ENCODE measurements at regions not wholly inside any gene's neighbourhood (a gene's known extent, or its start where the extent isn't known, plus 50 kb on each side); places are given as distances from the start of the nearest gene placed in this dataset.

DNA sequence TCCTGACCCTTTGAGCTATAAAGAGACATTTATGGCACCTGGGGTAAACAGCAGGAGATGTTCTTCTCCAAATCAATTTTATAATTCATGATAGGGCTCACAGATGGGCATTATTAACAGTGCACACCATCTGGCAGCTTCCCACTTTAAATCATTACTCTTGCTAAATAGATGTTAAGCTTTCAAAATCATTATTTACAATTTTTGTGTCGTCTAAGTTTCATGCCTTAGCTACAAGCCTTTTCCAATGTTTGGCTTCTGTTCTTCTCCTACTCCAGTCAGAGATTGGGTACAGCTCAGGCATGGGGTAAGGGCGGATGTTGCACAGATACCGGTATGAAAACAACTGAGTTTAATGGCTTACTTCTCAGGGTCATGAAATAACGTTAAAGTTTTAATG, 120.9 kb upstream of the PFN2 start:
- intact Hi-C loops (cut with micrococcal nuclease) = no loop called here
- H4K20me1 ChIP-seq (ENCODE audit: control insufficient read depth, insufficient read depth, low read length, poor library complexity, severe bottlenecking) = no peaks in the 10 kb centered on the region
- Mint-ChIP-seq H3K27ac (no peak overlapping the region), H3K9me3 (ENCODE audit: insufficient read depth) (no peaks in the 10 kb centered on the region), H3K27me3 (peaks cover 10% of the 10 kb centered on the region), H3K4me3 (no peak overlapping the region), H3K4me1 (no peaks in the 10 kb centered on the region)
- H2AFZ ChIP-seq (ENCODE audit: insufficient read depth, low read depth, low read length, poor library complexity, severe bottlenecking) = no peak overlapping the region
- DNase-seq (no peak), ATAC-seq (ENCODE audit: low read depth) (no peak)
- no peaks in the 10 kb centered on the region for H3K79me2 ChIP-seq (ENCODE audit: control insufficient read depth, insufficient read depth, low read length)
- no peaks in the 10 kb centered on the region for H3K36me3 ChIP-seq (replicated peaks in 1 of 2; ENCODE audit: control extremely low read depth in 1 of 2, control insufficient read depth in 1 of 2, extremely low read depth in 1 of 2, insufficient read depth in 2 of 2, low read length in 1 of 2)
- H3K4me2 ChIP-seq (replicated peaks; ENCODE audit: low read depth, low read length, poor library complexity, severe bottlenecking) = no peak overlapping the region
- no peak overlapping the region for H3K9ac ChIP-seq (ENCODE audit: low read length)
- TF ChIP-seq, protein P1, sequence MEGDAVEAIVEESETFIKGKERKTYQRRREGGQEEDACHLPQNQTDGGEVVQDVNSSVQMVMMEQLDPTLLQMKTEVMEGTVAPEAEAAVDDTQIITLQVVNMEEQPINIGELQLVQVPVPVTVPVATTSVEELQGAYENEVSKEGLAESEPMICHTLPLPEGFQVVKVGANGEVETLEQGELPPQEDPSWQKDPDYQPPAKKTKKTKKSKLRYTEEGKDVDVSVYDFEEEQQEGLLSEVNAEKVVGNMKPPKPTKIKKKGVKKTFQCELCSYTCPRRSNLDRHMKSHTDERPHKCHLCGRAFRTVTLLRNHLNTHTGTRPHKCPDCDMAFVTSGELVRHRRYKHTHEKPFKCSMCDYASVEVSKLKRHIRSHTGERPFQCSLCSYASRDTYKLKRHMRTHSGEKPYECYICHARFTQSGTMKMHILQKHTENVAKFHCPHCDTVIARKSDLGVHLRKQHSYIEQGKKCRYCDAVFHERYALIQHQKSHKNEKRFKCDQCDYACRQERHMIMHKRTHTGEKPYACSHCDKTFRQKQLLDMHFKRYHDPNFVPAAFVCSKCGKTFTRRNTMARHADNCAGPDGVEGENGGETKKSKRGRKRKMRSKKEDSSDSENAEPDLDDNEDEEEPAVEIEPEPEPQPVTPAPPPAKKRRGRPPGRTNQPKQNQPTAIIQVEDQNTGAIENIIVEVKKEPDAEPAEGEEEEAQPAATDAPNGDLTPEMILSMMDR (IDR thresholded peaks at IDR 0.05) = no peak
- no peak for TF ChIP-seq EZH2 (IDR thresholded peaks at IDR 0.05; ENCODE audit: borderline replicate concordance, insufficient read depth, low read depth, low read length, poor library complexity, severe bottlenecking)
- H3K27me3 ChIP-seq (replicated peaks in 1 of 4; ENCODE audit: control extremely low read depth in 1 of 4, control insufficient read depth in 3 of 4, insufficient read depth in 4 of 4, low read length in 3 of 4) = no peaks in the 10 kb centered on the region
- POLR2A ChIA-PET = no interaction called here
- WGBS (ENCODE audit: insufficient coverage) = 87% methylated on average over 3 of the region's 4 CpGs
- no peaks in the 10 kb centered on the region for H3K4me1 ChIP-seq (ENCODE audit: control insufficient read depth in 2 of 2, insufficient read depth in 2 of 2, low read length in 2 of 2)
- H3K9me3 ChIP-seq (ENCODE audit: control extremely low read depth in 1 of 3, control insufficient read depth in 2 of 3, insufficient read depth in 1 of 3, low read length in 2 of 3) = peaks cover 0 to 1% (median 0%) of the 10 kb centered on the region in 3 donors
- H3K4me3 ChIP-seq (ENCODE audit: control extremely low read depth in 1 of 5, extremely low read depth in 1 of 5, insufficient read depth in 1 of 5, low read depth in 2 of 5, low read length in 4 of 5) = no peak overlapping the region
- no peak overlapping the region for H3K27ac ChIP-seq (ENCODE audit: low read length in 2 of 2)
- CTCF ChIA-PET = no interaction called here

DNA sequence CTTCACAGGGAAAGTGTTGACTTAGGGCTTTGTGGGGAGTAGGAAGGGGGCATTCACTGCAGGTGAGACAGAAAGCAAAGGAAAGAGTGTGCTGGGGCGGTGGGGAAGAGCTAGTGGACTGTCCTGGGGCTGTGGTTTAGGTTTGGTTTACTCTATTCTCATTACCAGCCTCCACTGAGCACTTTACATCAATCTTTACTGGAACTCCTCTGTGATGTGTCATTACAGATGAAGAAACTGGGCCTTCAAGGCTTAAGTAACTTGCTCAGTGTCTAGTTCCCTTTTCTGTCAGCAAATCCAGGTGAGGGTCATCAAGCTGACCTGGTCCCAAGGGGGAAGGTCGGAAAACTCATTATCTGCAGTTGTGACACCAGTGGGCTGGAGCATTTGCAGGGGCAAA, 120.2 kb upstream of the PFN2 start:
- TF ChIP-seq EZH2 (IDR thresholded peaks at IDR 0.05; ENCODE audit: borderline replicate concordance, insufficient read depth, low read depth, low read length, poor library complexity, severe bottlenecking) = no peak
- TF ChIP-seq, protein P1 (IDR thresholded peaks at IDR 0.05) = no peak
- Mint-ChIP-seq H3K27ac (no peak overlapping the region), H3K27me3 (peaks cover 10% of the 10 kb centered on the region), H3K9me3 (ENCODE audit: insufficient read depth) (no peaks in the 10 kb centered on the region), H3K4me1 (no peaks in the 10 kb centered on the region), H3K4me3 (no peak overlapping the region)
- Histone ChIP-seq H3K4me2 (replicated peaks; ENCODE audit: low read depth, low read length, poor library complexity, severe bottlenecking) (no peak overlapping the region), H4K20me1 (ENCODE audit: control insufficient read depth, insufficient read depth, low read length, poor library complexity, severe bottlenecking) (no peaks in the 10 kb centered on the region), H3K36me3 (replicated peaks in 1 of 2; ENCODE audit: control extremely low read depth in 1 of 2, control insufficient read depth in 1 of 2, extremely low read depth in 1 of 2, insufficient read depth in 2 of 2, low read length in 1 of 2) (no peaks in the 10 kb centered on the region), H3K9ac (ENCODE audit: low read length) (no peak overlapping the region), H3K4me3 (ENCODE audit: control extremely low read depth in 1 of 5, extremely low read depth in 1 of 5, insufficient read depth in 1 of 5, low read depth in 2 of 5, low read length in 4 of 5) (no peak overlapping the region), H3K27ac (ENCODE audit: low read length in 2 of 2) (no peak overlapping the region), H3K9me3 (ENCODE audit: control extremely low read depth in 1 of 3, control insufficient read depth in 2 of 3, insufficient read depth in 1 of 3, low read length in 2 of 3) (peaks cover 0 to 1% (median 0%) of the 10 kb centered on the region in 3 donors), H2AFZ (ENCODE audit: insufficient read depth, low read depth, low read length, poor library complexity, severe bottlenecking) (no peak overlapping the region), H3K79me2 (ENCODE audit: control insufficient read depth, insufficient read depth, low read length) (no peaks in the 10 kb centered on the region), H3K27me3 (replicated peaks in 1 of 4; ENCODE audit: control extremely low read depth in 1 of 4, control insufficient read depth in 3 of 4, insufficient read depth in 4 of 4, low read length in 3 of 4) (no peaks in the 10 kb centered on the region), H3K4me1 (ENCODE audit: control insufficient read depth in 2 of 2, insufficient read depth in 2 of 2, low read length in 2 of 2) (no peaks in the 10 kb centered on the region)
- 67% methylated on average over 1 of the region's 2 CpGs for WGBS (ENCODE audit: insufficient coverage)
- ChIA-PET POLR2A (no interaction called here), CTCF (no interaction called here)
- ATAC-seq (ENCODE audit: low read depth) = no peak
- intact Hi-C loops (cut with micrococcal nuclease) = no loop called here
- no peak for DNase-seq
